ENCODE measurements at regions not wholly inside any gene's neighbourhood (a gene's known extent, or its start where the extent isn't known, plus 50 kb on each side); places are given as distances from the start of the nearest gene placed in this dataset.
A peak's percentile ranks its signal among the peaks of the same experiment; 100 is the strongest.

GRCh38 chr12:24661657-24662096, 287.2 kb downstream of the BCAT1 start:
- TF ChIP-seq CTCF (CRISPR knock-in tag; IDR thresholded peaks at IDR 0.05), result peak; percentile 45
- TF ChIP-seq ZNF512 (CRISPR knock-in tag; IDR thresholded peaks at IDR 0.05), result no peak
- peak; percentile 22; the same call in 1 of the 2 replicates for TF ChIP-seq ZFX (CRISPR knock-in tag; IDR thresholded peaks at IDR 0.05; ENCODE audit: low read depth)
- no peak for TF ChIP-seq CREM (IDR thresholded peaks at IDR 0.05)
- TF ChIP-seq CREM (CRISPR knock-in tag; IDR thresholded peaks at IDR 0.05), result no peak

All from HepG2 (cell line).